ENCODE measurements at regions not wholly inside any gene's neighbourhood (a gene's known extent, or its start where the extent isn't known, plus 50 kb on each side); places are given as distances from the start of the nearest gene placed in this dataset.

DNA sequence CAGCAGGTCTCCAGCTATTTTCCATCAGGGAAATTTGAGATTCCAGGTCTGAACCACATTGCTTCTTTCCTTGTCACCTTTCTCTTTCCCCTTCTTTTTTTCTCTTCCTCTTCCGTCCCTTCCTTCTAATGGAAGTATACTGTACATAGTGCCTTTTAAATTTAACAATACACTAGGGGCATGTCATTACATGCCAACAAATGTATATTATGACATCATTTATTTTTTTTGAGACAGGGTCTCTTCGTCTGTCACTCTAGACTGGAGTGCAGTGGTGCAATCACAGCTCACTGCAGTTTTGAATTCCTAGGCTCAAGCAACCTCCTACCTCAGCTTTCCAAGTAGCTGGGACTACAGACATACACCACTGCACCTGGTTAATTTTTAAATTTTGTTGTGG, 148.9 kb downstream of the SUDS3 start:
- H3K27me3 Mint-ChIP-seq (ENCODE audit: unreplicated experiment), result peaks cover 11% of the 10 kb centered on the region
- intact Hi-C loops (cut with micrococcal nuclease; ENCODE audit: unreplicated experiment), result no loop called here
- no peak overlapping the region for H3K27ac Mint-ChIP-seq (ENCODE audit: unreplicated experiment)
- no TSS peak for BruUV-seq (replicated peaks)
- no peak for DNase-seq
- H3K4me1 Mint-ChIP-seq (ENCODE audit: low read depth, unreplicated experiment), result no peaks in the 10 kb centered on the region
- H3K4me3 Mint-ChIP-seq (ENCODE audit: low read depth, unreplicated experiment), result no peak overlapping the region
- TF ChIP-seq, protein P1, sequence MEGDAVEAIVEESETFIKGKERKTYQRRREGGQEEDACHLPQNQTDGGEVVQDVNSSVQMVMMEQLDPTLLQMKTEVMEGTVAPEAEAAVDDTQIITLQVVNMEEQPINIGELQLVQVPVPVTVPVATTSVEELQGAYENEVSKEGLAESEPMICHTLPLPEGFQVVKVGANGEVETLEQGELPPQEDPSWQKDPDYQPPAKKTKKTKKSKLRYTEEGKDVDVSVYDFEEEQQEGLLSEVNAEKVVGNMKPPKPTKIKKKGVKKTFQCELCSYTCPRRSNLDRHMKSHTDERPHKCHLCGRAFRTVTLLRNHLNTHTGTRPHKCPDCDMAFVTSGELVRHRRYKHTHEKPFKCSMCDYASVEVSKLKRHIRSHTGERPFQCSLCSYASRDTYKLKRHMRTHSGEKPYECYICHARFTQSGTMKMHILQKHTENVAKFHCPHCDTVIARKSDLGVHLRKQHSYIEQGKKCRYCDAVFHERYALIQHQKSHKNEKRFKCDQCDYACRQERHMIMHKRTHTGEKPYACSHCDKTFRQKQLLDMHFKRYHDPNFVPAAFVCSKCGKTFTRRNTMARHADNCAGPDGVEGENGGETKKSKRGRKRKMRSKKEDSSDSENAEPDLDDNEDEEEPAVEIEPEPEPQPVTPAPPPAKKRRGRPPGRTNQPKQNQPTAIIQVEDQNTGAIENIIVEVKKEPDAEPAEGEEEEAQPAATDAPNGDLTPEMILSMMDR (IDR thresholded peaks at IDR 0.05; ENCODE audit: unreplicated experiment), result no peak
- CTCF ChIA-PET, result interaction anchor here (0.6 kb wide), 1 partner anchor 27 kb away, joined by 4 read pairs; no protein-coding TSS in a partner anchor
- H3K36me3 Mint-ChIP-seq (ENCODE audit: insufficient read depth, unreplicated experiment), result no peaks in the 10 kb centered on the region
- H3K9me3 Mint-ChIP-seq (ENCODE audit: low read depth, unreplicated experiment), result peaks cover 2% of the 10 kb centered on the region

DNA sequence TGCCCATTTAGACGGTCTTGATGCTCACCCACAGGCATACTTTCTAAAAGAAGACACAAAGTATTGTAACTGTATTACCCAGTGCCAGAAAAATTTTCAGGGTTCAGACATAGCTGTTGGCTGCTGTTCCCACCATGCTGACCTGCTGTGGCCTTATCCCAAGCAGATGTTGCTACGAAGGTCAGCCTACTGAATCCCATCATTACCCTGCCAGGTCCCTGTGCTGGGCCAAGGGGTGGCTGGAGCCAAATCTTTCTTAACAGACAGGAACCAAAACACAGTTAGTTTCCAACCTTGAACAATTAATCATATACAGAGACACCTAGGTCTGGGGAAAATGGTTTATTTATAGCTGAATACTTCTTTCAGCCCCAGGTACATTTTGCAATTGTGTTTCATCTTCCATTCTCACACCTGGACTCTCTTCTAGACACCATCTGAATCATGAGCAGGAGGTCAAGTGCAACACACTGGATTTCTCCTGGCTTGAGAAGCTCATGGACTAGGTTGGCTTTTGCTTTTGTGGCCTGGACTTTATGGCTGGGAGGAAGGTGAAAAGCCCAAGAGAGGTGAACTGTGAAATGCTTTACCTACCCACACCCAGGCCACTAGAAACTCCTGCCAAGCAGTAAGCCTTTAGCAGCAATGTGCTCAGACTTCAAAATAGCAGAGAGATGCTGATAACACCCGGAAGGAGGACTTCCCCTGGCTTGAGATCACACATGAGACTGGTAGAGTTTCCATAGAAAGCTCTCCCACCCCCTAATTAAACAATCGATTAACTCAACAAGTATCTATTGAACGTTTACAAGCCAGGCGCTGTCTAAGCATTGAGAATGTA, 150.1 kb downstream of the SUDS3 start:
- Mint-ChIP-seq H3K36me3 (ENCODE audit: insufficient read depth, unreplicated experiment) (no peaks in the 10 kb centered on the region), H3K27me3 (ENCODE audit: unreplicated experiment) (peaks cover 14% of the 10 kb centered on the region), H3K4me3 (ENCODE audit: low read depth, unreplicated experiment) (no peak overlapping the region), H3K4me1 (ENCODE audit: low read depth, unreplicated experiment) (no peaks in the 10 kb centered on the region), H3K9me3 (ENCODE audit: low read depth, unreplicated experiment) (peaks cover 2% of the 10 kb centered on the region), H3K27ac (ENCODE audit: unreplicated experiment) (no peak overlapping the region)
- no peak for DNase-seq
- intact Hi-C loops (cut with micrococcal nuclease; ENCODE audit: unreplicated experiment), result no loop called here
- BruUV-seq (replicated peaks), result no TSS peak
- CTCF ChIA-PET, result no interaction called here
- TF ChIP-seq, protein P1 (IDR thresholded peaks at IDR 0.05; ENCODE audit: unreplicated experiment), result no peak

DNA sequence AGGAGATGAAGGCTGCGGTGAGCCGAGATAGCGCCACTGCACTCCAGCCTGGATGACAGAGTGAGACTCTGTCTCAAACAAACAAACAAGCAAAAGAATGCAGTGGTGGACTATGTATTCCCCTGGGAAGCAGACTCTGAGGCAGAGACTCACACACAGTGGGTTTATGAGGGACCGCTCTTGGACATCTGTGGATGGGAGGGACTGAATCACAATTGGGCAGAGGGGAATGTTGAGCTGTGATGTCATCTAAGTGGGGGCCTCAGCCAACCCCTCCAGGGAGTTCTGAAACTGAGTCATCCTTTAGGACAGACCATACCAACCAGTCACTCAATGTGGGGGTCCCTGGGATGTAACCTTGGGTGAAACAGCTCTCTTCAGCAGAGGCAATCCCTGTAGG, 151.0 kb downstream of the SUDS3 start:
- TF ChIP-seq, protein P1 (IDR thresholded peaks at IDR 0.05; ENCODE audit: unreplicated experiment), result no peak

DNA sequence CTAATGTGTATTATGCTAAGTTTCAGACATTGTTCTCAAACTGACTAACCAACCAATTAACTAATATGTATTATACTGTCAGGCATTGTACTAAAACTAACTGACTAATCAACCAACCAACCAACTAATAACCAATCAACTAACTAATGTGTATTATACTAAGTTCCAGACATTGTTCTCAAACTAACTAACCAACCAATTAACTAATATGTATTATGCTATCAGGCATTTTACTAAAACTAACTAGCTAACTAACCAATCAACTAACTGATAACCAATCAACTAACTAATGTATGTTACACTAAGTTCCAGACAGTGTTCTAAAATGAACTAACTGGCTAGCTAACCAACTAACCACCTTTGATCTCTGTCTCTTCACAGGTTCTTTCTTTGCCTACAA, 152.3 kb downstream of the SUDS3 start:
- no peak overlapping the region for H3K4me3 Mint-ChIP-seq (ENCODE audit: low read depth, unreplicated experiment)
- H3K36me3 Mint-ChIP-seq (ENCODE audit: insufficient read depth, unreplicated experiment), result no peaks in the 10 kb centered on the region
- H3K27ac Mint-ChIP-seq (ENCODE audit: unreplicated experiment), result no peak overlapping the region
- intact Hi-C loops (cut with micrococcal nuclease; ENCODE audit: unreplicated experiment), result no loop called here
- TF ChIP-seq, protein P1 (IDR thresholded peaks at IDR 0.05; ENCODE audit: unreplicated experiment), result no peak
- peaks cover 2% of the 10 kb centered on the region for H3K9me3 Mint-ChIP-seq (ENCODE audit: low read depth, unreplicated experiment)
- peaks cover 14% of the 10 kb centered on the region for H3K27me3 Mint-ChIP-seq (ENCODE audit: unreplicated experiment)
- BruUV-seq (replicated peaks), result no TSS peak
- CTCF ChIA-PET, result no interaction called here
- no peaks in the 10 kb centered on the region for H3K4me1 Mint-ChIP-seq (ENCODE audit: low read depth, unreplicated experiment)
- no peak for DNase-seq

More for the DNA sequence above, 151.0 kb downstream of the SUDS3 start:
- H3K4me1 Mint-ChIP-seq (ENCODE audit: low read depth, unreplicated experiment), result no peaks in the 10 kb centered on the region
- H3K36me3 Mint-ChIP-seq (ENCODE audit: insufficient read depth, unreplicated experiment), result no peaks in the 10 kb centered on the region
- no peak overlapping the region for H3K27ac Mint-ChIP-seq (ENCODE audit: unreplicated experiment)
- CTCF ChIA-PET, result interaction anchor here (0.6 kb wide), 1 partner anchor 13 kb away, joined by 3 read pairs; no protein-coding TSS in a partner anchor
- intact Hi-C loops (cut with micrococcal nuclease; ENCODE audit: unreplicated experiment), result no loop called here
- peaks cover 14% of the 10 kb centered on the region for H3K27me3 Mint-ChIP-seq (ENCODE audit: unreplicated experiment)
- no TSS peak for BruUV-seq (replicated peaks)
- DNase-seq, result no peak
- H3K4me3 Mint-ChIP-seq (ENCODE audit: low read depth, unreplicated experiment), result no peak overlapping the region
- H3K9me3 Mint-ChIP-seq (ENCODE audit: low read depth, unreplicated experiment), result peaks cover 2% of the 10 kb centered on the region

All from Calu3 (cell line).